ENCODE measurements at regions not wholly inside any gene's neighbourhood (a gene's known extent, or its start where the extent isn't known, plus 50 kb on each side); places are given as distances from the start of the nearest gene placed in this dataset.
"Not testable (repeated sequence)": the region's sequence is repeated elsewhere in the genome, so short reads cannot be mapped to it uniquely, and the experiment has no call there.

DNA sequence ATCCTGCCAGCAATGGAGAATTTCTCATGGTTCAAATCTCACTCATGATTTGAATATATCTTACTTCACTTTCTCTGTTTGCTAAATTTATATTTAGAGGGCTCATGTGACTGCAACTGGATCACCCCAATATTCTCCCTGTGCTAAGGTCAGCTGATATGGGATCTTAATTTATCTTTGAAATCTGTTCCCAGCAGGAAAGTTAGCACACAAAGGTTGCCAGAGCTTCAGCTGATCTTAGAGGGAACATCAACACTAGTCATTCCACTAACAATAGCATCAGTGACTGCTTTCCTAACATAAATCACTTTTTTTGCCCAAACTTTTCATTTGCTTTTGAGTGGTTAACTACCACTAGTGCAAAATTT, 1270.0 kb downstream of the ARAP2 start:
- no peaks in the 10 kb centered on the region for H3K36me3 Mint-ChIP-seq (ENCODE audit: low read depth)
- no peaks in the 10 kb centered on the region for H3K4me1 Mint-ChIP-seq
- no peak for DNase-seq
- no peaks in the 10 kb centered on the region for H3K27me3 Mint-ChIP-seq
- H3K27ac Mint-ChIP-seq, result no peak overlapping the region
- no peak overlapping the region for H3K4me3 Mint-ChIP-seq
- H3K9me3 Mint-ChIP-seq, result no peaks in the 10 kb centered on the region
- intact Hi-C loops (cut with micrococcal nuclease), result no loop called here

DNA sequence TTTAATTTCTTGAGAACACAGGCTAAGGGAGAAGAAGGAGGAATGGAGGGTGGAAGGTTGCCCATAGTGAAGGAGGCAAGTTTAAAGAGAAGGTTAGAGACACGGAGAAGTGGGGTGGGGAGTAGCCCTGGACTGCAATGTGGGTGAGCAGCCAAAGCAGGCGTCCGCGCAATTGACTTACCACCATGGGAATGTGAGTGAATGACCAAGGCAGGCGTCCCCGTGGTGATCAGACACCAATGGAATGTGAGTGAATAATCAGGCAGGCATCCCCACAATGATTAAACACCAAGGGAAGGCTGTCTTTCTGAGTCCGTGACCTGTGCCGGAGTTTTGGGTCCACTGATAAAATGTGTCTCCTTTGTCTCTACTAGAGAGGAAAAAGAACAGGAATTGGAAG, 1223.1 kb downstream of the ARAP2 start:
- H3K36me3 Mint-ChIP-seq (ENCODE audit: low read depth); intact Hi-C loops (cut with micrococcal nuclease); H3K4me1 Mint-ChIP-seq; H3K27ac Mint-ChIP-seq; H3K27me3 Mint-ChIP-seq; H3K4me3 Mint-ChIP-seq; DNase-seq: not testable (repeated sequence)
- H3K9me3 Mint-ChIP-seq, result peaks cover 12% of the 10 kb centered on the region

DNA sequence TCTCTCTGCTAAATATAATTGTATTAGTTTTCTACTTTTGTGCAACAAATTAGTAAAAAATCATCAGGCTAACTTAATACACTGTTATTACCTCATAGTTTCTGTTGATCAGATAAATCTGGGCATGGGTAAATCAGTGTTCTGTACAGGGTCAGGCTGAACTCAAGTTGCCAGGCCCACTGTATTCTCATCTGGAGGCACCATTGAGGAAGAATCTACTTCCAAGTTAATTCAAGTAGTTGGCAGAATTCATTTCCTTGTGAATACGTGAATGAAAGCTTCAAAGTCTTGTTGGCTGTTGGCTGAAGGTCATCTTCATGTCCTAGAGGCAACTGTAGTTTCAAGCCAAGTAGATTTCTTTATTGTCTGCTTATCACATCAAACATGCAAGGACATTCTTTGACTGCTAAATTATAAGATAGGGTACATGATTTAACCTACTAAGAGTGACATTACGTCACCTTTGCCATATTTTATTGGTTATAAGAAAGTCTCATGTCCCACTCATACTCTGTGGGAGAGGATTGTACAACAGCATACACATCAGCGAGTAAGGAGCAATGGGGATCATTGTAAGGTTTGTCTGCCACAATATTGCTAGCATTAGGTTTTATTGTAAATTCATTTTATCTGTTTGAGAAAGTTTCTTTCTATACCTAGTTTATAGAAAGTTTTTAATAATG, 1219.0 kb downstream of the ARAP2 start:
- Mint-ChIP-seq H3K27ac (no peak overlapping the region), H3K4me3 (no peak overlapping the region), H3K9me3 (no peaks in the 10 kb centered on the region), H3K27me3 (no peaks in the 10 kb centered on the region), H3K36me3 (ENCODE audit: low read depth) (no peaks in the 10 kb centered on the region), H3K4me1 (no peaks in the 10 kb centered on the region)
- DNase-seq, result no peak
- intact Hi-C loops (cut with micrococcal nuclease), result no loop called here

DNA sequence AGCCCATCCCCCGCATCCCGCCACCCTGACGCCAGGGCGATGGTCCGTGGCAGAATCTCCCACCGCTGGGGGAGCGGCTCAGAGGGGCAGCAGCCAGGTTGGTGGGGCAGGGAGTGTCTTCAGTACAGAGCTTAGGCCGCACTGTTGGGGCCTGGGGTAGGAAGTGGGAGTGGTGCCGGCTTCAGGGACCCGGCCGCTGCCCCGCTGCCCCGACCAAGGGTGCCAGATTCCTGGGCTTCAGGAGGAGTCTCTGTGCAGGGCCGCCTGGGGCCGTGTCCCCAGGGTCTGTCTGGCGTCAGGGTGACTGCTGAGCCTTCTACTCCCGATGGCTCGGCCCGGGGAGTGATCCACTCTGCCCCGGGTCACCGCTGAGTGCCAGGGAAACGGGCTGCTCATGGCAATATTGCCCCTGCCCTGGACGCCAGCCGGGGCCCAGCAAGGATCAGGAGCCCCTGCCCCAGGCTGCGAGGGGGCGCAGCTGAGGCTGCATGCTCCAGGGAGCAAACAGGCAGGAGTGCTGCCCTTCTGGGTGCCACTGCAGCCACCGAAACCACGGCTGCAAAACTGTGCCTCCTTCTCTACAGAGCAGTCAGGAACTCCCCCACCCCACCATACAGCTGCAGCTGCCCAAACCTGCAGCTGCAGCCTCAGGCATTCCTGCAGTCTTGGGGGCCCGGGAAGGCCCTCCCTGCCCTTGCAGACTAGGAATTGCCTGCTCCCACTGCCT, 1206.1 kb downstream of the ARAP2 start:
- no peak for DNase-seq
- intact Hi-C loops (cut with micrococcal nuclease), result no loop called here

DNA sequence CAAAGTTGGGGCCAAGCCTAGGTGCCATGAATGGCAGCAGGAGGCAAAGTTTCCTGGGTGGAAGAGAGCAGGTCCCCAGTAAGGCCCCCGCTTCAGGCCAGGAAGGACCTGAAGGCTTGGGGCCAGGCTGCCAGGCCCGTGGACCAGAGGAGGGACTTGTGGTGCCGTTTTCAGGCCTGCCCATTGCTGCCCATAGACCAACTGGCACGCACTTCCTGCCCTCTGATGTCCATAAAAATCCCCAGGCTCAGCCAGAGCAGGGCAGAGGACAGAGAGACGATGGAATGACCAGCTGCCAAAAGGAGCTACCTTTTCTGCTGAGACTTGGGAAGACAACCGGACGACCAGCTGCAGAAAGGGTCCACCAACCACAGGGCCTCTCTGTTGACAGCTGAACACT, 1205.5 kb downstream of the ARAP2 start:
- no peaks in the 10 kb centered on the region for H3K4me1 Mint-ChIP-seq
- H3K4me3 Mint-ChIP-seq, result no peak overlapping the region
- H3K36me3 Mint-ChIP-seq (ENCODE audit: low read depth), result no peaks in the 10 kb centered on the region
- H3K9me3 Mint-ChIP-seq, result no peaks in the 10 kb centered on the region
- no peak overlapping the region for H3K27ac Mint-ChIP-seq
- no peaks in the 10 kb centered on the region for H3K27me3 Mint-ChIP-seq
- DNase-seq, result no peak
- intact Hi-C loops (cut with micrococcal nuclease), result no loop called here

More for the DNA sequence above, 1206.1 kb downstream of the ARAP2 start:
- H3K27ac Mint-ChIP-seq, result no peak overlapping the region
- no peaks in the 10 kb centered on the region for H3K4me1 Mint-ChIP-seq
- H3K4me3 Mint-ChIP-seq, result no peak overlapping the region
- H3K9me3 Mint-ChIP-seq, result no peaks in the 10 kb centered on the region
- no peaks in the 10 kb centered on the region for H3K27me3 Mint-ChIP-seq
- no peaks in the 10 kb centered on the region for H3K36me3 Mint-ChIP-seq (ENCODE audit: low read depth)

DNA sequence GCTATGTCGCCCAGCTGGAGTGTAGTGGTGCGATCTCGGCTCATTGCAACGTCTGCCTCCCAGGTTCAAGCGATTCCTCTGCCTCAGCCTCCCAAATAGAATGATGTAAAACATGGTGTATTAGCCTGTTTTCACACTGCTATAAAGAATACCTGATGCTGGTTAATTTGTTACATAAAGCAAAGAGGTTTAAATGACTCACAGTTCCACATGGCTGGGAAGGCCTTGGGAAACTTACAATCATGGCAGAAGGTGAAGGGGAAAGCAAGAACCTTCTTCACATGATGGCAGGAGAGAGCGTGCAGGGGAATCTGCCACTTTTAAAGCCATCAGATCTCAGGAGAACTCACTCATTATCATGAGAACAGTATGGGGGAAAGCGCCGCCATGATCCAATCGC, 1191.8 kb downstream of the ARAP2 start:
- no peaks in the 10 kb centered on the region for H3K4me1 Mint-ChIP-seq
- no peak overlapping the region for H3K27ac Mint-ChIP-seq

DNA sequence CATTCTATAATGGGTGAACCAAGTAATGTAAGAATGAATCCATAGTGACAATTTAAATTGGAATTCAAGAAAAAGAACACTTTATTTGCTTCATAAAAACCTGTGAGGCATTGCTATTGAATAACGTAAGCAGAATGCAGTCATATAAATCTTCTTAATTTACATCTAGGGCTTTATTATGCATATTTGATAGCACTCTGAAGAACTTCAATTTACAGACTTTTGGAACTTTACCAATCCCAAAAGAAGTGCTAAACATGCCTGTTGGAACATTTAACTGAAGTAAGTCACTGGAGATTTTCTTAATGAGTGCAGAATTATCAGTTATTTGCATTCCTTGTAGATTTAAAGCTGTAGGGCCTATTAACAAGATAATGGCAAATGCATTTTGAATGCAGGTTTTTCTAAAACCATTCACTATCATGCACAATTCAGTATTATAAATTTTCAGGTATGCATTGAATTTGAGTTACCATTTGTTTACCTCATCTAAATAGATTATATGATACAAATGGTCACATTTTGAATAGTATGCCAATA, 1181.2 kb downstream of the ARAP2 start:
- intact Hi-C loops (cut with micrococcal nuclease), result no loop called here
- Mint-ChIP-seq H3K4me3 (no peak overlapping the region), H3K27ac (no peak overlapping the region), H3K9me3 (no peaks in the 10 kb centered on the region), H3K4me1 (no peaks in the 10 kb centered on the region), H3K36me3 (ENCODE audit: low read depth) (no peaks in the 10 kb centered on the region), H3K27me3 (no peaks in the 10 kb centered on the region)
- DNase-seq, result no peak

More for the DNA sequence above, 1191.8 kb downstream of the ARAP2 start:
- intact Hi-C loops (cut with micrococcal nuclease), result no loop called here
- H3K9me3 Mint-ChIP-seq, result no peaks in the 10 kb centered on the region
- no peaks in the 10 kb centered on the region for H3K36me3 Mint-ChIP-seq (ENCODE audit: low read depth)
- no peak for DNase-seq
- no peaks in the 10 kb centered on the region for H3K27me3 Mint-ChIP-seq
- H3K4me3 Mint-ChIP-seq, result no peak overlapping the region

DNA sequence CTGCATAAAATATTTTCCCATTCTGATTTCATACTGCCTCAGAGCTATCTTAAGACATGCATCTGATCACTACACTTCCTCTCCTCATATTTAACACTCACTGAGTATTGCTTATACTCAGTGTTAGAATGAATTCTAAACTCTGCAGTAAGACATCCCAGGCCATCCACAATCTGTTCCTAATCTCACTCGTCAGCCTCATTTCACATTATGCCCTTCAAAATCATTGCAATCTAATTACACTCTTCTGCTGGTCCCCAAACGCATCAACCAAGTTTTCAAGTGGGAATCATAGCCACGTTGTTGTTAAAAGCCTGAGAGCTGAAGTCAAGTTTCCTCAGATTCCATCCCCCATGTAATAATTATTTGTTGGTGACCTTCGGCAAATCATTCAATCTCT, 1177.9 kb downstream of the ARAP2 start:
- Mint-ChIP-seq H3K9me3 (no peaks in the 10 kb centered on the region), H3K4me1 (no peaks in the 10 kb centered on the region), H3K27me3 (no peaks in the 10 kb centered on the region), H3K27ac (no peak overlapping the region), H3K36me3 (ENCODE audit: low read depth) (no peaks in the 10 kb centered on the region), H3K4me3 (no peak overlapping the region)
- DNase-seq, result no peak
- intact Hi-C loops (cut with micrococcal nuclease), result no loop called here

DNA sequence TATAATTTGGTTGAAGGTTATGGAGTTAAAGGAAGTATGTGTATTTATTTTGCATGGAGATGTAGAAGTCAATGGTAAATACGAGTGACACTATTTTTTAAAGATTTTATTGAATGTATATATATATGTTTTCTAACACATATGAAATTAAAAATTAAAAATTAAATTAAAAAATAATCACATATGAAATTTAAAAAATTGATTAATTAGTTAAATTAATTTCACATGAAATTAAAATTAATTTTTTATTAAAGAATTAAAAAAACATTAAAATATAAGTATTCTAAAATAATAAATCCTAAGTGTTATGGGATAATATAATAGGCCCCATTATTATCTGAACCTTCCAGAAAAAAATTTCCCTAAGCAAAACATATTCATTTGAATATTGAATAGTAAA, 1163.5 kb downstream of the ARAP2 start:
- H3K27me3 Mint-ChIP-seq, result no peaks in the 10 kb centered on the region

DNA sequence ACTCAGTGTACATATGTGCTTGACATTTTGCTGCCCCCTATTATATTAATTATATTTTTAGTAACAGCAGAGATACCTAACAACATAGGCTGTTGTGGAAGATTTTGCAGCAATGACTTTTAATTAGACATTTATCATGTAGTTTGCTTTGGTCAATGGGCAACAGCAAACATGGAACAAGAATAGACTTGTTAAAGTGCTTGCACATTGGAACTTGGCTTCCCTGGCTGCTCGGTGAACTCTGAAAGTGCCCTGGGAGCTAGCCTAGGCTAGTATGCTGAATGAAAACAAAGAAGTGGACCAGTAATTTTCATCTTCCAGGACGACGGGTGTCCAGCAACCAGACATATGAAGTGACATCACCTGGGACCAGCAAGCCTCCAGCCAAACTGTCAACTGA, 1157.1 kb downstream of the ARAP2 start:
- Mint-ChIP-seq H3K27me3 (no peaks in the 10 kb centered on the region), H3K4me3 (no peak overlapping the region), H3K9me3 (no peaks in the 10 kb centered on the region), H3K36me3 (ENCODE audit: low read depth) (no peaks in the 10 kb centered on the region), H3K27ac (no peak overlapping the region), H3K4me1 (no peaks in the 10 kb centered on the region)
- DNase-seq, result no peak
- intact Hi-C loops (cut with micrococcal nuclease), result no loop called here

More for the DNA sequence above, 1163.5 kb downstream of the ARAP2 start:
- Mint-ChIP-seq H3K4me3 (no peak overlapping the region), H3K4me1 (no peaks in the 10 kb centered on the region), H3K36me3 (ENCODE audit: low read depth) (no peaks in the 10 kb centered on the region), H3K9me3 (no peaks in the 10 kb centered on the region), H3K27ac (no peak overlapping the region)
- intact Hi-C loops (cut with micrococcal nuclease), result no loop called here
- no peak for DNase-seq

DNA sequence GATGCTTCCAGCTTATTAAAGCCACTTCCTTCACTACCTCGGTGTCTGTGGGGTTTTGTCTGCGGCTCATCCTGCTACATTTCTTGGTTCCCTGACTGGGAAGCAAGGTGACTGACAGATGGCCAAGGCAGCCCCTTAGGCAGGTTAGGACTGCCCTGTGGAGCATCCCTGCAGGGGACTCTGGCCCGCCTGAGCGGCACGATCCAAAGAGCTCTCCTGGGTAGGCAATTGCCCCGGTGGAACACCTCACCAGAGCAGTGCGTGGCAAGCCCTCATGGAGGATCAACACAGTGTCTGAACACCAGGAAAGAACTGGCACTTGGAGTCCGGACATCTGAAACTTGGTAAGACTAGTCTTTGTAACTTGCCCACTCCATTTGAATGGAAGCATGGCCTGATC, 1143.4 kb downstream of the ARAP2 start:
- intact Hi-C loops (cut with micrococcal nuclease), result no loop called here
- Mint-ChIP-seq H3K9me3 (peaks cover 3% of the 10 kb centered on the region), H3K4me1 (no peaks in the 10 kb centered on the region), H3K27ac (no peak overlapping the region), H3K4me3 (no peak overlapping the region), H3K36me3 (ENCODE audit: low read depth) (no peaks in the 10 kb centered on the region), H3K27me3 (no peaks in the 10 kb centered on the region)
- no peak for DNase-seq

DNA sequence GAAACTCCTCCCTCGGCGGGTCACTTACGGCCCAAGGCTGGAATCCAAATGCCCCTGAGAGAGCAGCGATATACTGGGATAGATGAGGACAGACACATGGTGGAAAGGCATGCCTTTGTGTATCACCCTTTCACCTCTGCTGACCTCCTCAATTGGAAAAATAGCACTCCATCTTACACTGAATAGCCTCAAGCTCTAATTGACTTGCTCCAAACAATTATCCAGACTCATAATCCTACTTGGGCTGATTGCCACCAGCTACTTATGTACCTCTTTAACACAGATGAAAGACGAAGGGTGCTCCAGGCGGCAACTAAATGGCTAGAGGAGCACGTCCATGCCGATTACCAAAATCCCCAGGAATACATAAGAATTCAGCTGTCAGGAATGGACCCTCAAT, 1142.2 kb downstream of the ARAP2 start:
- H3K27me3 Mint-ChIP-seq, result no peaks in the 10 kb centered on the region
- H3K27ac Mint-ChIP-seq, result no peak overlapping the region
- H3K9me3 Mint-ChIP-seq, result peaks cover 3% of the 10 kb centered on the region
- H3K36me3 Mint-ChIP-seq (ENCODE audit: low read depth), result no peaks in the 10 kb centered on the region
- intact Hi-C loops (cut with micrococcal nuclease), result no loop called here
- H3K4me1 Mint-ChIP-seq, result no peaks in the 10 kb centered on the region
- no peak overlapping the region for H3K4me3 Mint-ChIP-seq
- DNase-seq, result no peak

DNA sequence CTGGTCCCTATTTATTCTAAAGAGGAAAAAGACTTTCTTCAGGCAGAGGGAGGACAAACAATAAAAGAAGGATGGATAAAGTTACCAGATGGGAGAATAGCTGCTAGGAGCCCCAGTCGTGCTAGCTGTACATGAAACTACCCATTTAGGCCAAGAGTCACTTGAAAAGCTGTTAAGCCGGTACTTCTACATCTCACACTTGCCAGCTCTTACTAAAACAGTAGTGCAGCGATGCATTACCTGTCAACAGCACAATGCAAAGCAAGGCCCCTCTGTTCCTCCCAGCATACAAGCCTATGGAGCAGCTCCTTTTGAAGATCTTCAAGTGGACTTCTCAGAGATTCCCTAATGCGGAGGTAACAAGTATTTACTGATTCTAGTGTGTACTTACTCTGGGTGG, 1138.8 kb downstream of the ARAP2 start:
- no peaks in the 10 kb centered on the region for H3K36me3 Mint-ChIP-seq (ENCODE audit: low read depth)
- H3K9me3 Mint-ChIP-seq, result peaks cover 3% of the 10 kb centered on the region
- no peak overlapping the region for H3K4me3 Mint-ChIP-seq
- H3K27me3 Mint-ChIP-seq, result no peaks in the 10 kb centered on the region
- H3K4me1 Mint-ChIP-seq, result no peaks in the 10 kb centered on the region
- no peak overlapping the region for H3K27ac Mint-ChIP-seq
- intact Hi-C loops (cut with micrococcal nuclease), result no loop called here
- DNase-seq, result no peak

DNA sequence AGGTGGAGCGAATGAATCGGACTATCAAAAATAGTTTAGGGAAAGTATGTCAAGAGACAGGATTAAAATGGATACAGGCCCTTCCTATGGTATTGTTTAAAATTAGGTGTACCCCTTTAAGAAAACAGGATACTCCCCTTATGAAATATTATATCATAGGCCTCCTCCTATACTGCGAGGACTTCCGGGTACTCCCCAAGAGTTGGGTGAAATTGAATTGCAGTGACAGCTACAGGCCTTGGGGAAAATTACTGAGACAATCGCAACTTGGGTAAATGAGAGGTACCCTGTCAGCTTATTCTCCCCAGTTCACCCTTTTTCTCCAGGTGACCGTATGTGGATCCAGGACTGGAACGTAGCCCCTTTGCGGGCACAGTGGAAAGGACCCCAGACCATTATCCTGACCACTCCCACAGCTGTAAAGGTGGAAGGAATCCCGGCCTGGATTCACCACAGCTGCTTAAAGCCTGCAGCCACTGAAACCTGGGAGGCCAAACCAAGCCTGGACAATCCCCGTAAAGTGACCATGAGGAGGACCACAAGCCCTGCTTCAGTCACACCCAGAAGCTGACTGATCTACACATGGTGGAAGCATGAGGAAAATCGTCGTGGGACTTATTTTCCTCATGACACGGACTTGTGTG, 1138.1 kb downstream of the ARAP2 start:
- Mint-ChIP-seq H3K27ac (no peak overlapping the region), H3K4me3 (no peak overlapping the region), H3K27me3 (no peaks in the 10 kb centered on the region), H3K36me3 (ENCODE audit: low read depth) (no peaks in the 10 kb centered on the region), H3K9me3 (peaks cover 3% of the 10 kb centered on the region), H3K4me1 (no peaks in the 10 kb centered on the region)
- intact Hi-C loops (cut with micrococcal nuclease), result no loop called here
- DNase-seq, result no peak
